ENCODE measurements at regions not wholly inside any gene's neighbourhood (a gene's known extent, or its start where the extent isn't known, plus 50 kb on each side); places are given as distances from the start of the nearest gene placed in this dataset.

DNA sequence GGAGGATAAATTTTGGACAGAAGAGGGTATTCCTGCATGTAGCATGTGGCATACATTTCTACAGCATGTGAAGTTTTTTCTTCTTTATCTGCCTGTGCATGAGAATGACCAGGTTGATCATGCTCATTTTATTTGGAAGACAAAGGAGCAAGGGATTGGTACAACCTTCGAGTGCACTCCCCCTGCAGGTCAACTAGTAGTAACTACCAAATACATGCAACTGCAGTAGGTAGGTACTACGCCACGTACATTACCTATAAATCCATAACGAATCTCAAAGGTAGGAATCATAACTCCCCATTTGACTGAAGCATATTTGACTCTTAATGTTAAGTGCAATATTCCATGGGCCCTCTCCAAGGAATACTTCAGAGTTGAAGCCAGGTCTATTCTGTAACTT lies 763.9 kb downstream of the TSN start:
- Histone ChIP-seq H3K4me1 (ENCODE audit: control insufficient read depth in 1 of 2, insufficient read depth in 2 of 2, low read length in 2 of 2) (no peaks in the 10 kb centered on the region), H3K36me3 (ENCODE audit: control insufficient read depth in 1 of 2, insufficient read depth in 2 of 2, low read length in 2 of 2) (no peaks in the 10 kb centered on the region)

DNA sequence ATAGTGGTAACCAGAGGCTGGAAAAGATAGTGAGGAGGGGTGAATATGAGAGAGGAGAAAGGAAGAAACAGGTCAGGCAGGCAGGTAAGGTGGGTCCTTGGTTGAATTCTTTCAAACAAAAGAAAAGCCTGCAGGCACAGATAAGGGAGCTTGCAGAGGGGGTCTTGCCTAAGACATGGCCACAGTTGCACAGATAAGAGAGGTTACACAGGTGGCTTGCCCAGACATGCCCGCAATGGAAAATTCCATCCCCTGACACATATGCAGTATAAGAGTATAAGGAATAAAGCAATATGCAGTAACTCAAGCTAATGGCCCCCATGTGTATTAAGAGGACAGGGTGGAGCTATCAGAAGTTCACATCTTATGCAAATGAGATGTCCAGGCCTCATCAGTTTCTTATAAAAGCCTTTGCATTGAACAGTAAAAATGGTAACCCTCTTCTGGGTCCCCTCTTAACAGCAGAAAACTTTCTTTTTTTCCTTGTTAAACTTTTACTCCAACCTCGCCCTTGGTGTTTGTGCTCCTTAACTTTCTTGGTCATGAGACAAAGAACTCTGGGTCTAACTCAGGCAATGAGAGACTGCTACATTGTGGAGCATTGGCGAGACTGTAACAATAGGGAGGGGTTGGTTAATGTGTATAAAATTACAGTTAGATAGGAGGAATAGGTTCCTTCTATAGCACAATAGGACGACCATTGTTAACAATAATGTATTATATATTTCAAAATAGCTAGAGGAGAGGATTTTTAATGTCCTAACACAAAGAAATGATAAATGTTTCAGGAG lies 764.6 kb downstream of the TSN start:
- Histone ChIP-seq H3K36me3 (ENCODE audit: control insufficient read depth in 1 of 2, insufficient read depth in 2 of 2, low read length in 2 of 2) (no peaks in the 10 kb centered on the region), H3K27ac (ENCODE audit: low read depth, low read length) (no peak overlapping the region), H3K9ac (ENCODE audit: low read depth in 1 of 2, low read length in 2 of 2) (no peak overlapping the region), H3K9me3 (ENCODE audit: control insufficient read depth in 1 of 2, low read length in 2 of 2) (peaks cover 0 to 2% of the 10 kb centered on the region in 2 donors), H3K27me3 (ENCODE audit: control insufficient read depth in 1 of 2, insufficient read depth in 2 of 2, low read length in 2 of 2) (no peaks in the 10 kb centered on the region), H3K4me3 (ENCODE audit: low read depth in 1 of 2, low read length in 2 of 2) (no peak overlapping the region), H3K4me1 (ENCODE audit: control insufficient read depth in 1 of 2, insufficient read depth in 2 of 2, low read length in 2 of 2) (no peaks in the 10 kb centered on the region)

More for the DNA sequence above, 763.9 kb downstream of the TSN start:
- Histone ChIP-seq H3K4me3 (ENCODE audit: low read depth in 1 of 2, low read length in 2 of 2) (no peak overlapping the region), H3K9me3 (ENCODE audit: control insufficient read depth in 1 of 2, low read length in 2 of 2) (peaks cover 0 to 2% of the 10 kb centered on the region in 2 donors), H3K9ac (ENCODE audit: low read depth in 1 of 2, low read length in 2 of 2) (no peak overlapping the region), H3K27me3 (ENCODE audit: control insufficient read depth in 1 of 2, insufficient read depth in 2 of 2, low read length in 2 of 2) (no peaks in the 10 kb centered on the region), H3K27ac (ENCODE audit: low read depth, low read length) (no peak overlapping the region)

DNA sequence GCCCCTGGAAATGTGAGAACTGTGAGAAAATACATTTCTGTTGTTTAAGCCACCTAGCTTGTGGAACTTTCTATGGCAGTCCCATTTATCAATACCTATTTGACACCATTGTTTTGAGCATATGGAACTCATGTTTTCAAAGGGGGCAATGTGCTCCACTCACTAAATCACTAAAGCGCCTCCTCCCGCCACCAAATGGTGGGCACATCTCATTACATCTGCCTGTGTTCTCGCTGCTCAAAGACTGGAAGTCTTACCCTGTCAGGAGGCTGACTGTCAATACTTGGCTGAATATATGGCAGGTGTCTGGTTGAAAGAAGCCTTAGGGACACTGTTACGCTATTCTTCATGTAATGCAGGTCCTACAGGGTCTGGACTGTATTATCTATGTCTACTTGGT lies 767.7 kb downstream of the TSN start:
- Histone ChIP-seq H3K27ac (ENCODE audit: low read depth, low read length) (no peak overlapping the region), H3K4me3 (ENCODE audit: low read depth in 1 of 2, low read length in 2 of 2) (no peak overlapping the region), H3K36me3 (ENCODE audit: control insufficient read depth in 1 of 2, insufficient read depth in 2 of 2, low read length in 2 of 2) (no peaks in the 10 kb centered on the region), H3K9me3 (ENCODE audit: control insufficient read depth in 1 of 2, low read length in 2 of 2) (no peaks in the 10 kb centered on the region), H3K27me3 (ENCODE audit: control insufficient read depth in 1 of 2, insufficient read depth in 2 of 2, low read length in 2 of 2) (no peaks in the 10 kb centered on the region), H3K4me1 (ENCODE audit: control insufficient read depth in 1 of 2, insufficient read depth in 2 of 2, low read length in 2 of 2) (no peaks in the 10 kb centered on the region), H3K9ac (ENCODE audit: low read depth in 1 of 2, low read length in 2 of 2) (no peak overlapping the region)

DNA sequence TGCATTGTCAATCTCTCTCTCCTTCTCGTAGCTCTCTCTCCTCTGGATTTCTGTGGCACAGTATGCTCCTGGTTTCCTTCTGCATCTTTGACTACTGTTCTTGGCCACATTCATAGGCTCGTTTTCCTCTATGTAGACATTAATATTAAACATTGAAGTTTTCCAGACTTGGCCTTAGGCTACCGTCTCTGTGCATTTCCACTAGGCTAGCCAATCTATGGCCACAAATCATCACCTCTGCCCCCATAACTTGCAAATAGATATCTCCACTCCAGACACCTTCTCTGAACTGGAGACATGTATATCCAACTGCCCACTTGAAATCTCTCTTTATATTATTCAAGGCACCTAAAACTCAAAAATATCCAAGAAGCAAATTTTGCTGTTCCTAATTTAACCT lies 768.5 kb downstream of the TSN start:
- Histone ChIP-seq H3K9ac (ENCODE audit: low read depth in 1 of 2, low read length in 2 of 2) (no peak overlapping the region), H3K36me3 (ENCODE audit: control insufficient read depth in 1 of 2, insufficient read depth in 2 of 2, low read length in 2 of 2) (no peaks in the 10 kb centered on the region), H3K9me3 (ENCODE audit: control insufficient read depth in 1 of 2, low read length in 2 of 2) (no peaks in the 10 kb centered on the region), H3K27me3 (ENCODE audit: control insufficient read depth in 1 of 2, insufficient read depth in 2 of 2, low read length in 2 of 2) (no peaks in the 10 kb centered on the region), H3K4me1 (ENCODE audit: control insufficient read depth in 1 of 2, insufficient read depth in 2 of 2, low read length in 2 of 2) (no peaks in the 10 kb centered on the region), H3K4me3 (ENCODE audit: low read depth in 1 of 2, low read length in 2 of 2) (no peak overlapping the region), H3K27ac (ENCODE audit: low read depth, low read length) (no peak overlapping the region)

DNA sequence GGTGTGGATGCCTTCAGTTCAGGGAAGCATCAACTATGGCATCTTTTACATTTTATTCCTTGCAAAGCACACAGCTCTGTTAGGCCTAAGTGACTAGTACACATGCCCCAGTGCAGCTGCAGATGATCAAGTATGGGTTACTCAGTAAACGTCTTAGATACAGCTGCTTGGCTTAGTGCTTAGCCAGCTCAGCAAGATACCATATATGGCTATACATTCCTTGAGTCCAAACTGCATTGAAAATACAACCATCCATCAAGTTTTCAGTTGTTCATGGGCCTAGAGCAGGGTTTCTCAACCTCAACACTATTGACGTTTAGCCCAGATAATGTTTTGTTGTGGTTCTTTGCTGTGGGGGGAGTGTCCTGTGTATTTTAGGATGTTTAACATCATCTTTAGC lies 769.9 kb downstream of the TSN start:
- Histone ChIP-seq H3K36me3 (ENCODE audit: control insufficient read depth in 1 of 2, insufficient read depth in 2 of 2, low read length in 2 of 2) (no peaks in the 10 kb centered on the region), H3K9ac (ENCODE audit: low read depth in 1 of 2, low read length in 2 of 2) (no peak overlapping the region), H3K9me3 (ENCODE audit: control insufficient read depth in 1 of 2, low read length in 2 of 2) (no peaks in the 10 kb centered on the region), H3K4me3 (ENCODE audit: low read depth in 1 of 2, low read length in 2 of 2) (no peak overlapping the region), H3K27me3 (ENCODE audit: control insufficient read depth in 1 of 2, insufficient read depth in 2 of 2, low read length in 2 of 2) (no peaks in the 10 kb centered on the region), H3K27ac (ENCODE audit: low read depth, low read length) (no peak overlapping the region), H3K4me1 (ENCODE audit: control insufficient read depth in 1 of 2, insufficient read depth in 2 of 2, low read length in 2 of 2) (no peaks in the 10 kb centered on the region)

DNA sequence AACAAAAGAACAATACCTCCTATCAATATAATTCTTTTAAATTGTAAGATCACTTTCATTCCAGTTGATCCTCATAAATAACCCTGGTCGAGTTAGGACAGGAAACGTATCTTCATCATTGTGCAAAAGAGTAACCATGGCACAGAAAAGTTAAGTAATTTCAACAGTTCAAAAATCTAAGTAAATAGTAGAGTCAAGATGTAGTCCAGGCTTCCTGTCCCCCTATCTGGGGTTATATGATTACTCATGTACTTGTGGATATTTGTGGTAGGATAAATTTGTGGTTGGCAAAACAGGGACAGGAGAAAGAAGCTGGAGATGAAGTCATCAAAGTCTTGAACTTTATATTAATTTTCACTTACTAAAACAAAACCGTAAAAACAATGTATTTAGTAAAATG lies 772.6 kb downstream of the TSN start:
- Histone ChIP-seq H3K27me3 (ENCODE audit: control insufficient read depth in 1 of 2, insufficient read depth in 2 of 2, low read length in 2 of 2) (no peaks in the 10 kb centered on the region), H3K36me3 (ENCODE audit: control insufficient read depth in 1 of 2, insufficient read depth in 2 of 2, low read length in 2 of 2) (no peaks in the 10 kb centered on the region), H3K27ac (ENCODE audit: low read depth, low read length) (no peak overlapping the region), H3K9ac (ENCODE audit: low read depth in 1 of 2, low read length in 2 of 2) (no peak overlapping the region), H3K4me1 (ENCODE audit: control insufficient read depth in 1 of 2, insufficient read depth in 2 of 2, low read length in 2 of 2) (no peaks in the 10 kb centered on the region), H3K9me3 (ENCODE audit: control insufficient read depth in 1 of 2, low read length in 2 of 2) (no peaks in the 10 kb centered on the region), H3K4me3 (ENCODE audit: low read depth in 1 of 2, low read length in 2 of 2) (no peak overlapping the region)

DNA sequence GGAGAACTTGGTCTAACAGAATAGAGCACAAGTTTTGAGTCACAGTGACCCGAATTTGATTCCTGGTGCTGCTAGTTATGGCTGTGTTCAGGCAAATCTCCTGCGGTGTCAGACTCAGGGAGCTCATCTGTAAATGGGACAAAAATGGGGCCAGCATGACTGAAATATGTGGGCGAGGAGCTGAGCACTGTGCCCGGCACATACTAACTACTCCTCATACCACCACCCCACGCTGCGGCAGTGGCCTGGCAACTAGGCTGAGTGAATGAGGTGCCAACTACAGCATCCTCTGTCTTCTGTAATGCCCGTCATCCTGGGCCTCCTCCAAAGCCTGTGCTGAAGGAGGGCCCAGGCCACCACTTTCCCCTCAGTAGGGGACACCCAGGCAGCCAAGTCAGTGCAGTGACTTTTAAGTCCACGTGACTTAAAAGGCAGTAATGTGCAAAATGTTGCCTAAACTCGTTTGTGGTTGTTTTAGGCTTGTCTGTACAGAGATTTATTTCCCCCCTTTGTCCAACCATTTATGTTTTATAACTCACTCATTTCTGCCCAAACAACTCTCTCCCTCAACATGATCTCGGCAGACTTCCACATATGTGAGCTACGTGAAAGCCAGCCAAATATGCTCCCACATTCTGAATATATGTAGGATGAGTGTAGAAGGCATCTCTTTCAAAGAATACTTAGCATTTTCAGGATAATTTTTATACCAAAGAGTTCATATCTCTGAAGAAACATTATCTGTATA lies 773.7 kb downstream of the TSN start:
- Histone ChIP-seq H3K27ac (ENCODE audit: low read depth, low read length) (no peak overlapping the region), H3K36me3 (ENCODE audit: control insufficient read depth in 1 of 2, insufficient read depth in 2 of 2, low read length in 2 of 2) (no peaks in the 10 kb centered on the region), H3K9me3 (ENCODE audit: control insufficient read depth in 1 of 2, low read length in 2 of 2) (no peaks in the 10 kb centered on the region), H3K27me3 (ENCODE audit: control insufficient read depth in 1 of 2, insufficient read depth in 2 of 2, low read length in 2 of 2) (no peaks in the 10 kb centered on the region), H3K4me3 (ENCODE audit: low read depth in 1 of 2, low read length in 2 of 2) (no peak overlapping the region), H3K4me1 (ENCODE audit: control insufficient read depth in 1 of 2, insufficient read depth in 2 of 2, low read length in 2 of 2) (no peaks in the 10 kb centered on the region), H3K9ac (ENCODE audit: low read depth in 1 of 2, low read length in 2 of 2) (no peak overlapping the region)

DNA sequence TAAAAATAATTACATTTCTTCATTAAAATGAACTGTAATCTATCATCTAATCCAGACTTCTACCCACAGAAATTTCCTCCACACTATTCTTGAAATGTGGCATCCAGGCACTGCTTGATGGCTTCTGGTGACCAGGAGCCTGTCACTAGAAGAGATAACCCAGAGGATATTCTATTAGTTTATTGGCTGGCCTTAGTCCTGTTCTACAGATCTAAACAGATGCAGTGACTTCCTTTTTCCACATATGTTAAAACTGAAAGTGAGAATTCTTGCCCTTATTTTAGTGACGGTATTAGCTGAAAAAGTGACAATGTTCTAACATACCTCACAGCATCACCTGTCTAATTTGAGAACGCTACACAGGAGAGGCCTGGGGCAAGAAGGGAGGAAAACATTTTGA lies 775.4 kb downstream of the TSN start:
- no peaks in the 10 kb centered on the region for H3K27me3 ChIP-seq (ENCODE audit: control insufficient read depth in 1 of 2, insufficient read depth in 2 of 2, low read length in 2 of 2)
- H3K27ac ChIP-seq (ENCODE audit: low read depth, low read length) = no peak overlapping the region
- no peak overlapping the region for H3K9ac ChIP-seq (ENCODE audit: low read depth in 1 of 2, low read length in 2 of 2)
- no peaks in the 10 kb centered on the region for H3K9me3 ChIP-seq (ENCODE audit: control insufficient read depth in 1 of 2, low read length in 2 of 2)
- H3K36me3 ChIP-seq (ENCODE audit: control insufficient read depth in 1 of 2, insufficient read depth in 2 of 2, low read length in 2 of 2) = no peaks in the 10 kb centered on the region
- no peaks in the 10 kb centered on the region for H3K4me1 ChIP-seq (ENCODE audit: control insufficient read depth in 1 of 2, insufficient read depth in 2 of 2, low read length in 2 of 2)
- no peak overlapping the region for H3K4me3 ChIP-seq (ENCODE audit: low read depth in 1 of 2, low read length in 2 of 2)

DNA sequence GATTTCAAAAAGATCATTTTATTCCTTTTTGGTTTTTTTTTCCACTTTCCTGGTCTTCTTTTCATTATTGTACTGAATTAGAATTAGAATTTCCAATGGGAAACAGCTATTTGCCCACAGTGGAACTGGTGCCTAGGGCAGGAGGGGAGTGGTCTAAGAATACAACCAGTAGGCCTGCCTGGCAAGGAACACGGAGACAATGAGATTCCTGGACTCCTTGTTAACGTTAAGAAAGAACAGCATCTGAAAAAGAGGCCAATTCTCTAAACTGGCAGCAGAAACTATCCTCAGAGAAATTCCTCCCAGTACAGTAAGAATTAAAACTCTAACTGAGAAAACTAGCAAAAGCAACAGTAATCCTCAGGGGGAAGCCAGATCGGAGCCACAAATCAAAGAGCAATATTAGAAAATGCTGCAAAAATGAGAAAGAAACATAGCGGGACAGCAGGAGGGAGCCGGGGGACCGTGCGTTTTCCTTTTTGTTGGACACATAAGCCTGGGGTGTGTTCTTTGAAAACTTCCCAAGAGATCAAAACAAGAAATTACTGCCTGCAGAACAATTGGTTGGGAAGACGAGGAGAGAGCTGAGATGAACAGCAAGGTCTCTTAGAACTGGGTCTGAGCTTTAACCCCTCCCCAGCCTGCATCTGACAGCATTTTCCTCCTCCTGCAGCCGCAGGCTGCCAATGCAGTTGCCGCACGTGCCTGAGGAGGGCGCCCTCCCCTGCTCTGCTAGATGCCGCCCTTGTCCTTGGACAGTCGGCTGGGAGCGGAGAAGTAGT lies 776.0 kb downstream of the TSN start:
- H3K4me1 ChIP-seq (ENCODE audit: control insufficient read depth in 1 of 2, insufficient read depth in 2 of 2, low read length in 2 of 2) = no peaks in the 10 kb centered on the region
- no peaks in the 10 kb centered on the region for H3K36me3 ChIP-seq (ENCODE audit: control insufficient read depth in 1 of 2, insufficient read depth in 2 of 2, low read length in 2 of 2)
- no peak overlapping the region for H3K4me3 ChIP-seq (ENCODE audit: low read depth in 1 of 2, low read length in 2 of 2)
- H3K9ac ChIP-seq (ENCODE audit: low read depth in 1 of 2, low read length in 2 of 2) = no peak overlapping the region
- H3K9me3 ChIP-seq (ENCODE audit: control insufficient read depth in 1 of 2, low read length in 2 of 2) = no peaks in the 10 kb centered on the region
- H3K27me3 ChIP-seq (ENCODE audit: control insufficient read depth in 1 of 2, insufficient read depth in 2 of 2, low read length in 2 of 2) = no peaks in the 10 kb centered on the region
- no peak overlapping the region for H3K27ac ChIP-seq (ENCODE audit: low read depth, low read length)

DNA sequence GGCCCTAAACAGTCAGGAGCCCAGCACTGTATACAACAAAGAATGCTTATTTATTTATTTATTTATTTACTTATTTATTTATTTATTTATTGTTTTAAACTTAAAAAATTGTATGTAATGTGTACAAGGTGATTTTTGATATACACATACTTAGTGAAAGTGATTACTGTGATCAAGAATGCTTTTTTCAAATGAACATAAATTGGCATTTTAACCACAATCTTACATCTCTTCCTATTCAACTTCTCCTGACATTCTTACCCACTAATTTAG lies 776.6 kb downstream of the TSN start:
- no peaks in the 10 kb centered on the region for H3K9me3 ChIP-seq (ENCODE audit: control insufficient read depth in 1 of 2, low read length in 2 of 2)
- H3K4me3 ChIP-seq (ENCODE audit: low read depth in 1 of 2, low read length in 2 of 2) = no peak overlapping the region
- H3K4me1 ChIP-seq (ENCODE audit: control insufficient read depth in 1 of 2, insufficient read depth in 2 of 2, low read length in 2 of 2) = no peaks in the 10 kb centered on the region
- H3K36me3 ChIP-seq (ENCODE audit: control insufficient read depth in 1 of 2, insufficient read depth in 2 of 2, low read length in 2 of 2) = no peaks in the 10 kb centered on the region
- no peaks in the 10 kb centered on the region for H3K27me3 ChIP-seq (ENCODE audit: control insufficient read depth in 1 of 2, insufficient read depth in 2 of 2, low read length in 2 of 2)
- no peak overlapping the region for H3K27ac ChIP-seq (ENCODE audit: low read depth, low read length)
- H3K9ac ChIP-seq (ENCODE audit: low read depth in 1 of 2, low read length in 2 of 2) = no peak overlapping the region

Data from duodenal mucosa (tissue), 2 donors.